HCT116 (cell line): ENCODE measurements at regions not wholly inside any gene's neighbourhood (a gene's known extent, or its start where the extent isn't known, plus 50 kb on each side); places are given as distances from the start of the nearest gene placed in this dataset.

Experiments
- ATAC-seq: fragments of 200-7000 bp; cut with Tn5 transposase; 2 replicates; pipeline ENCODE4 v1.9.1; 2020; ENCODE audit warnings: mild to moderate bottlenecking, moderate library complexity
- BruUV-seq: library from RNA; stranded (reverse); fragments of 400-500 nt; replicated peaks from 2 replicates; lab custom pipeline; 2021; lab: Mats Ljungman, UMichigan
- CTCF ChIA-PET: fragments of 300-600 bp; sonication (Branson Sonifier 250); formaldehyde crosslinking; loops from one replicate; lab custom pipeline; 2021; ENCODE audit warnings: antibody characterized with exemption; lab: Charles Lee
- POLR2A ChIA-PET: fragments of 300-600, 350-600 bp; sonication (Branson Sonifier 250); formaldehyde crosslinking; loops from one replicate; lab custom pipeline; 2021; ENCODE audit warnings: antibody characterized with exemption; lab: Charles Lee
- RAD21 ChIA-PET, 2 experiments: fragments of 300-600 bp; sonication (Branson Sonifier 250); formaldehyde crosslinking; loops; one replicate each; lab custom pipeline; 2023; ENCODE audit warnings: low total read pairs in 2 of 2; ENCODE audit not compliant: uncharacterized antibody in 2 of 2, unreplicated experiment in 2 of 2, low non-redundant PET in 1 of 2; lab: Charles Lee
- DNase-seq: peaks from one replicate; pipeline ENCODE4 v3.0.0-alpha.2; 2010; ENCODE audit warnings: low read depth, low spot score
- H2AFZ ChIP-seq: fragments of 200-600 bp; shearing (Covaris generic), sonication (generic); 2 replicates; pipeline ENCODE4 v1.6.1; 2017; ENCODE audit warnings: low read depth, mixed run types, mixed read lengths, antibody characterized with exemption, low read length; ENCODE audit not compliant: poor library complexity, severe bottlenecking
- H3K27ac ChIP-seq: 2 replicates; pipeline ENCODE4 v1.5.1; 2012; ENCODE audit warnings: low read depth, low read length
- H3K27me3 ChIP-seq: fragments of 200-600 bp; sonication (generic); 2 replicates; pipeline ENCODE4 v1.6.1; 2016; ENCODE audit warnings: mixed run types, low read length, mixed read lengths; ENCODE audit not compliant: insufficient read depth
- H3K36me3 ChIP-seq, 2 experiments: fragments of 200-500 bp in 1 of 2; fragments of 200-600 bp in 1 of 2; sonication (Bioruptor generic) in 1 of 2; sonication (generic) in 1 of 2; 2 replicates each; pipeline versions ENCODE4 v1.5.1 to v1.6.1; 2014 to 2016; ENCODE audit warnings: low read length in 2 of 2, inconsistent platforms in 1 of 2, mixed read lengths in 1 of 2, mixed run types in 1 of 2; ENCODE audit not compliant: insufficient read depth in 2 of 2, control insufficient read depth in 1 of 2
- H3K4me1 ChIP-seq, 2 experiments: fragments of 200-600 bp in 1 of 2; sonication (generic) in 1 of 2; 2 replicates each; pipeline versions ENCODE4 v1.5.1 to v1.6.1; 2012 to 2017; ENCODE audit warnings: low read length in 2 of 2, inconsistent platforms in 1 of 2, mild to moderate bottlenecking in 1 of 2, mixed read lengths in 1 of 2, mixed run types in 1 of 2, moderate library complexity in 1 of 2; ENCODE audit not compliant: insufficient read depth in 2 of 2, control insufficient read depth in 1 of 2
- H3K4me2 ChIP-seq: fragments of 200-600 bp; sonication (generic); 2 replicates; pipeline ENCODE4 v1.6.1; 2017; ENCODE audit warnings: mixed run types, low read length, mixed read lengths
- H3K4me3 ChIP-seq, 2 experiments: fragments of 200-600 bp in 1 of 2; sonication (generic) in 1 of 2; replicated peaks in 1 of 2; 2 replicates each; pipeline ENCODE4 v1.5.1; 2011 to 2016; ENCODE audit warnings: low read length in 2 of 2, control low read depth in 1 of 2, low read depth in 1 of 2, mild to moderate bottlenecking in 1 of 2, mixed read lengths in 1 of 2, mixed run types in 1 of 2
- H3K79me2 ChIP-seq: fragments of 200-600 bp; sonication (generic); 2 replicates; pipeline ENCODE4 v1.6.1; 2017; ENCODE audit warnings: mild to moderate bottlenecking, mixed run types, low read length, moderate library complexity, mixed read lengths; ENCODE audit not compliant: insufficient read depth
- H3K9ac ChIP-seq: fragments of 200-600 bp; sonication (generic); 2 replicates; pipeline ENCODE4 v1.6.1; 2016; ENCODE audit warnings: low read length, mixed read lengths
- H3K9me2 ChIP-seq: fragments of 200-600 bp; sonication (generic), shearing (Covaris generic); 2 replicates; pipeline ENCODE4 v1.6.1; 2017; ENCODE audit warnings: mixed run types, mild to moderate bottlenecking, moderate library complexity; ENCODE audit not compliant: insufficient read depth
- H3K9me3 ChIP-seq, 2 experiments: fragments of 200-500 bp in 1 of 2; fragments of 200-600 bp in 1 of 2; sonication (Bioruptor generic) in 1 of 2; sonication (generic) in 1 of 2; 2 replicates each; pipeline ENCODE4 v1.6.1; 2014 to 2017; ENCODE audit warnings: low read length in 2 of 2, mixed read lengths in 2 of 2, inconsistent platforms in 1 of 2, low read depth in 1 of 2, mild to moderate bottlenecking in 1 of 2, mixed run types in 1 of 2, moderate library complexity in 1 of 2; ENCODE audit not compliant: control insufficient read depth in 1 of 2, insufficient read depth in 1 of 2
- H4K20me1 ChIP-seq: fragments of 200-600 bp; sonication (generic), shearing (Covaris generic); 2 replicates; pipeline ENCODE4 v1.6.1; 2017; ENCODE audit warnings: mixed run types, mild to moderate bottlenecking, moderate library complexity; ENCODE audit not compliant: insufficient read depth
- CBX3 ChIP-seq: IDR thresholded peaks from 2 replicates; pipeline ENCODE4 v1.6.1; 2012; ENCODE audit warnings: low read depth
- CTCF ChIP-seq, 3 experiments: fragments of 200-600 bp in 1 of 3; sonication (generic) in 1 of 3; IDR thresholded peaks in 2 of 3; conservative IDR thresholded peaks in 1 of 3; 2 replicates each; pipeline ENCODE4 v1.5.1; 2012 to 2017; ENCODE audit warnings: low read depth in 2 of 3, low read length in 2 of 3, antibody characterized with exemption in 1 of 3, borderline replicate concordance in 1 of 3, control low read depth in 1 of 3, mild to moderate bottlenecking in 1 of 3, mixed read lengths in 1 of 3, mixed run types in 1 of 3, moderate library complexity in 1 of 3; ENCODE audit not compliant: insufficient read depth in 1 of 3
- SIN3A ChIP-seq: IDR thresholded peaks from 2 replicates; pipeline ENCODE4 v1.6.1; 2012; ENCODE audit warnings: low read depth
- SRF ChIP-seq: IDR thresholded peaks from 2 replicates; pipeline ENCODE4 v1.6.1; 2012; ENCODE audit warnings: low read depth
- YY1 ChIP-seq: IDR thresholded peaks from 2 replicates; pipeline ENCODE4 v1.6.1; 2011; ENCODE audit warnings: low read length, low read depth, moderate library complexity, mild to moderate bottlenecking; ENCODE audit not compliant: insufficient replicate concordance; ENCODE audit errors: extremely low read depth
- ZBTB33 ChIP-seq: IDR thresholded peaks from 2 replicates; pipeline ENCODE4 v1.6.1; 2011; ENCODE audit warnings: mild to moderate bottlenecking, low read length, moderate library complexity; ENCODE audit not compliant: insufficient replicate concordance; ENCODE audit errors: extremely low read depth
- intact Hi-C: fragments of 100-400 bp; cut with micrococcal nuclease; formaldehyde crosslinking; loops from 2 replicates; pipeline ENCODE4 v1.10.0; 2022

GRCh38 chr11:82080160-82080559 lies 653.5 kb downstream of the FAM181B start:
- Histone ChIP-seq H3K4me1 (no peaks in the 10 kb centered on the region), H3K79me2 (no peaks in the 10 kb centered on the region), H4K20me1 (no peaks in the 10 kb centered on the region), H3K9me2 (no peaks in the 10 kb centered on the region), H2AFZ (no peak overlapping the region), H3K36me3 (no peaks in the 10 kb centered on the region), H3K9ac (no peak overlapping the region), H3K9me3 (peaks cover 8 to 25% of the 10 kb centered on the region in 2 experiments; a peak in 3 of 4 replicates), H3K4me3 (no peak overlapping the region), H3K27me3 (no peaks in the 10 kb centered on the region), H3K27ac (no peak overlapping the region), H3K4me2 (no peak overlapping the region)
- POLR2A ChIA-PET = no interaction called here
- TF ChIP-seq SRF = no peak
- TF ChIP-seq SIN3A = no peak
- TF ChIP-seq ZBTB33 = no peak
- no peak for TF ChIP-seq CBX3
- TF ChIP-seq YY1 = no peak
- intact Hi-C loops = no loop called here
- DNase-seq (no peak), ATAC-seq (no peak)
- CTCF ChIA-PET = no interaction called here
- BruUV-seq = no TSS peak
- RAD21 ChIA-PET = no interaction called here

GRCh38 chr11:82076126-82076525 lies 657.5 kb downstream of the FAM181B start:
- H3K79me2 ChIP-seq = no peaks in the 10 kb centered on the region
- no peak overlapping the region for H3K9ac ChIP-seq
- BruUV-seq = no TSS peak
- POLR2A ChIA-PET = no interaction called here
- ATAC-seq (no peak), DNase-seq (no peak)
- RAD21 ChIA-PET = no interaction called here
- no peaks in the 10 kb centered on the region for H3K27me3 ChIP-seq
- H3K4me1 ChIP-seq = no peaks in the 10 kb centered on the region
- H3K9me3 ChIP-seq = peaks cover 3 to 13% of the 10 kb centered on the region in 2 experiments; a peak in 2 of 4 replicates
- H4K20me1 ChIP-seq = no peaks in the 10 kb centered on the region
- no peak overlapping the region for H2AFZ ChIP-seq
- no peaks in the 10 kb centered on the region for H3K36me3 ChIP-seq
- no peak overlapping the region for H3K4me3 ChIP-seq
- intact Hi-C loops = no loop called here
- H3K27ac ChIP-seq = no peak overlapping the region
- no peak overlapping the region for H3K4me2 ChIP-seq
- TF ChIP-seq CTCF (IDR thresholded peaks at IDR 0.05 in 2 of 3, conservative IDR thresholded peaks at IDR 0.05 in 1 of 3; ENCODE audit: borderline replicate concordance in 1 of 3, insufficient read depth in 1 of 3, low read depth in 2 of 3, low read length in 2 of 3) = no peak
- TF ChIP-seq, all 23 proteins: peak for 0
- H3K9me2 ChIP-seq = no peaks in the 10 kb centered on the region
- CTCF ChIA-PET = no interaction called here
